ENCODE measurements at regions not wholly inside any gene's neighbourhood (a gene's known extent, or its start where the extent isn't known, plus 50 kb on each side); places are given as distances from the start of the nearest gene placed in this dataset.
"Not testable (repeated sequence)": the region's sequence is repeated elsewhere in the genome, so short reads cannot be mapped to it uniquely, and the experiment has no call there.

GRCh38 chr2:89979826-89980537, 1288.5 kb downstream of the RPIA start:
- H4K20me1 ChIP-seq (ENCODE audit: low read length); intact Hi-C loops (cut with micrococcal nuclease); H3F3A ChIP-seq (ENCODE audit: low read length, unreplicated experiment); H3K9ac ChIP-seq (ENCODE audit: low read length); H3K4me2 ChIP-seq (ENCODE audit: low read length); H3K27me3 ChIP-seq (ENCODE audit: low read length); H3K4me3 ChIP-seq (ENCODE audit: low read length); ATAC-seq; H3K4me1 ChIP-seq (ENCODE audit: insufficient read depth, low read length); H3K27ac ChIP-seq (ENCODE audit: low read length); H2AFZ ChIP-seq (ENCODE audit: low read length); H3K36me3 ChIP-seq (ENCODE audit: low read depth, low read length); H3K9me2 ChIP-seq (replicated peaks; ENCODE audit: low read length); DNase-seq; CTCF ChIA-PET; H3K9me3 ChIP-seq (ENCODE audit: low read length); POLR2A ChIA-PET (ENCODE audit: unreplicated experiment); H3K79me2 ChIP-seq (ENCODE audit: low read length); BruUV-seq (replicated peaks): not testable (repeated sequence)

- H3K4me2 ChIP-seq (ENCODE audit: low read length); H4K20me1 ChIP-seq (ENCODE audit: low read length); H3K27ac ChIP-seq (ENCODE audit: low read length); CTCF ChIA-PET; POLR2A ChIA-PET (ENCODE audit: unreplicated experiment); H3K9me3 ChIP-seq (ENCODE audit: low read length); H3F3A ChIP-seq (ENCODE audit: low read length, unreplicated experiment); H2AFZ ChIP-seq (ENCODE audit: low read length); BruUV-seq (replicated peaks); DNase-seq; H3K4me3 ChIP-seq (ENCODE audit: low read length); H3K4me1 ChIP-seq (ENCODE audit: insufficient read depth, low read length); H3K36me3 ChIP-seq (ENCODE audit: low read depth, low read length); H3K9ac ChIP-seq (ENCODE audit: low read length); ATAC-seq; H3K27me3 ChIP-seq (ENCODE audit: low read length); H3K9me2 ChIP-seq (replicated peaks; ENCODE audit: low read length); intact Hi-C loops (cut with micrococcal nuclease); H3K79me2 ChIP-seq (ENCODE audit: low read length): not testable (repeated sequence)
These were observed 1290.8 kb downstream of the RPIA start for GRCh38 chr2:89982246-89982645.

GRCh38 chr2:89985650-89986049, 1294.2 kb downstream of the RPIA start:
- H3K27me3 ChIP-seq (ENCODE audit: low read length); H3K4me1 ChIP-seq (ENCODE audit: insufficient read depth, low read length); BruUV-seq (replicated peaks); H3K9me3 ChIP-seq (ENCODE audit: low read length); H3K9me2 ChIP-seq (replicated peaks; ENCODE audit: low read length); CTCF ChIA-PET; intact Hi-C loops (cut with micrococcal nuclease); H3K27ac ChIP-seq (ENCODE audit: low read length); H3K4me3 ChIP-seq (ENCODE audit: low read length); H3K36me3 ChIP-seq (ENCODE audit: low read depth, low read length); H3K79me2 ChIP-seq (ENCODE audit: low read length); H2AFZ ChIP-seq (ENCODE audit: low read length); DNase-seq; H3F3A ChIP-seq (ENCODE audit: low read length, unreplicated experiment); H4K20me1 ChIP-seq (ENCODE audit: low read length); H3K9ac ChIP-seq (ENCODE audit: low read length); ATAC-seq; H3K4me2 ChIP-seq (ENCODE audit: low read length); POLR2A ChIA-PET (ENCODE audit: unreplicated experiment): not testable (repeated sequence)

GRCh38 chr2:89986532-89986931, 1295.1 kb downstream of the RPIA start:
- ATAC-seq; H3K27me3 ChIP-seq (ENCODE audit: low read length); H3K9me2 ChIP-seq (replicated peaks; ENCODE audit: low read length); H3K4me3 ChIP-seq (ENCODE audit: low read length); POLR2A ChIA-PET (ENCODE audit: unreplicated experiment); CTCF ChIA-PET; H3F3A ChIP-seq (ENCODE audit: low read length, unreplicated experiment); H3K4me1 ChIP-seq (ENCODE audit: insufficient read depth, low read length); H4K20me1 ChIP-seq (ENCODE audit: low read length); H3K79me2 ChIP-seq (ENCODE audit: low read length); H2AFZ ChIP-seq (ENCODE audit: low read length); H3K27ac ChIP-seq (ENCODE audit: low read length); BruUV-seq (replicated peaks); H3K9me3 ChIP-seq (ENCODE audit: low read length); H3K36me3 ChIP-seq (ENCODE audit: low read depth, low read length); H3K4me2 ChIP-seq (ENCODE audit: low read length); intact Hi-C loops (cut with micrococcal nuclease); DNase-seq; H3K9ac ChIP-seq (ENCODE audit: low read length): not testable (repeated sequence)

- H4K20me1 ChIP-seq (ENCODE audit: low read length); H3K9me3 ChIP-seq (ENCODE audit: low read length); H3K36me3 ChIP-seq (ENCODE audit: low read depth, low read length); POLR2A ChIA-PET (ENCODE audit: unreplicated experiment); H3K27ac ChIP-seq (ENCODE audit: low read length); H3F3A ChIP-seq (ENCODE audit: low read length, unreplicated experiment); H3K79me2 ChIP-seq (ENCODE audit: low read length); H3K4me1 ChIP-seq (ENCODE audit: insufficient read depth, low read length); DNase-seq; ATAC-seq; intact Hi-C loops (cut with micrococcal nuclease); H3K27me3 ChIP-seq (ENCODE audit: low read length); H3K9ac ChIP-seq (ENCODE audit: low read length); H3K4me3 ChIP-seq (ENCODE audit: low read length); H3K9me2 ChIP-seq (replicated peaks; ENCODE audit: low read length); H2AFZ ChIP-seq (ENCODE audit: low read length); BruUV-seq (replicated peaks); H3K4me2 ChIP-seq (ENCODE audit: low read length); CTCF ChIA-PET: not testable (repeated sequence)
These were observed 1305.3 kb downstream of the RPIA start for GRCh38 chr2:89996779-89997178.

GRCh38 chr2:90004553-90004952, 1313.1 kb downstream of the RPIA start:
- H3K4me1 ChIP-seq (ENCODE audit: insufficient read depth, low read length); H3K9me3 ChIP-seq (ENCODE audit: low read length); H3K9ac ChIP-seq (ENCODE audit: low read length); BruUV-seq (replicated peaks); H4K20me1 ChIP-seq (ENCODE audit: low read length); H3K4me3 ChIP-seq (ENCODE audit: low read length); DNase-seq; H3K27me3 ChIP-seq (ENCODE audit: low read length); CTCF ChIA-PET; H3K27ac ChIP-seq (ENCODE audit: low read length); POLR2A ChIA-PET (ENCODE audit: unreplicated experiment); H3K4me2 ChIP-seq (ENCODE audit: low read length); H2AFZ ChIP-seq (ENCODE audit: low read length); H3K9me2 ChIP-seq (replicated peaks; ENCODE audit: low read length); H3K79me2 ChIP-seq (ENCODE audit: low read length); intact Hi-C loops (cut with micrococcal nuclease); H3F3A ChIP-seq (ENCODE audit: low read length, unreplicated experiment); ATAC-seq; H3K36me3 ChIP-seq (ENCODE audit: low read depth, low read length): not testable (repeated sequence)

- DNase-seq; H3K36me3 ChIP-seq (ENCODE audit: low read depth, low read length); H3K4me2 ChIP-seq (ENCODE audit: low read length); H3K9me3 ChIP-seq (ENCODE audit: low read length); H3K4me1 ChIP-seq (ENCODE audit: insufficient read depth, low read length); H2AFZ ChIP-seq (ENCODE audit: low read length); H3K27me3 ChIP-seq (ENCODE audit: low read length); H3K27ac ChIP-seq (ENCODE audit: low read length); CTCF ChIA-PET; H3K9ac ChIP-seq (ENCODE audit: low read length); BruUV-seq (replicated peaks); POLR2A ChIA-PET (ENCODE audit: unreplicated experiment); H3K4me3 ChIP-seq (ENCODE audit: low read length); H3K9me2 ChIP-seq (replicated peaks; ENCODE audit: low read length); H4K20me1 ChIP-seq (ENCODE audit: low read length); intact Hi-C loops (cut with micrococcal nuclease); ATAC-seq; H3F3A ChIP-seq (ENCODE audit: low read length, unreplicated experiment); H3K79me2 ChIP-seq (ENCODE audit: low read length): not testable (repeated sequence)
These were observed 1319.1 kb downstream of the RPIA start for GRCh38 chr2:90010442-90011100.

Measured in PC-3 (cell line).